Tibial nerve (tissue), 3 donors: ENCODE measurements at regions not wholly inside any gene's neighbourhood (a gene's known extent, or its start where the extent isn't known, plus 50 kb on each side); places are given as distances from the start of the nearest gene placed in this dataset.

ENCODE experiments used
- CTCF ChIP-seq, 5 experiments: fragments of 200-600 bp in 3 of 5; fragments of 450-650 bp in 2 of 5; sonication (generic) in 3 of 5; IDR thresholded peaks; one replicate each; pipeline ENCODE4 v1.5.1; 2016 to 2019; ENCODE audit warnings: antibody characterized with exemption in 5 of 5, mild to moderate bottlenecking in 3 of 5, moderate library complexity in 2 of 5
- POLR2A ChIP-seq, 2 donors: fragments of 450-650 bp; IDR thresholded peaks; one replicate each; pipeline ENCODE4 v1.6.1; 2017; ENCODE audit warnings: antibody characterized with exemption in 2 of 2, mild to moderate bottlenecking in 2 of 2, moderate library complexity in 2 of 2

GRCh38 chr10:20677340-20677739 lies 219.8 kb downstream of the NEBL start:
- TF ChIP-seq POLR2A (IDR thresholded peaks at IDR 0.05) (no peak), CTCF (IDR thresholded peaks at IDR 0.05) (no peak)
